GM11168 (cell line): ENCODE measurements at regions not wholly inside any gene's neighbourhood (a gene's known extent, or its start where the extent isn't known, plus 50 kb on each side); places are given as distances from the start of the nearest gene placed in this dataset.

Source experiments
- in situ Hi-C: fragments of 300-500 bp; cut with MboI; formaldehyde crosslinking; loops from one replicate; pipeline ENCODE4 v1.12.0; 2022; ENCODE audit warnings: low sequenced_read_pairs; ENCODE audit not compliant: unreplicated experiment

DNA sequence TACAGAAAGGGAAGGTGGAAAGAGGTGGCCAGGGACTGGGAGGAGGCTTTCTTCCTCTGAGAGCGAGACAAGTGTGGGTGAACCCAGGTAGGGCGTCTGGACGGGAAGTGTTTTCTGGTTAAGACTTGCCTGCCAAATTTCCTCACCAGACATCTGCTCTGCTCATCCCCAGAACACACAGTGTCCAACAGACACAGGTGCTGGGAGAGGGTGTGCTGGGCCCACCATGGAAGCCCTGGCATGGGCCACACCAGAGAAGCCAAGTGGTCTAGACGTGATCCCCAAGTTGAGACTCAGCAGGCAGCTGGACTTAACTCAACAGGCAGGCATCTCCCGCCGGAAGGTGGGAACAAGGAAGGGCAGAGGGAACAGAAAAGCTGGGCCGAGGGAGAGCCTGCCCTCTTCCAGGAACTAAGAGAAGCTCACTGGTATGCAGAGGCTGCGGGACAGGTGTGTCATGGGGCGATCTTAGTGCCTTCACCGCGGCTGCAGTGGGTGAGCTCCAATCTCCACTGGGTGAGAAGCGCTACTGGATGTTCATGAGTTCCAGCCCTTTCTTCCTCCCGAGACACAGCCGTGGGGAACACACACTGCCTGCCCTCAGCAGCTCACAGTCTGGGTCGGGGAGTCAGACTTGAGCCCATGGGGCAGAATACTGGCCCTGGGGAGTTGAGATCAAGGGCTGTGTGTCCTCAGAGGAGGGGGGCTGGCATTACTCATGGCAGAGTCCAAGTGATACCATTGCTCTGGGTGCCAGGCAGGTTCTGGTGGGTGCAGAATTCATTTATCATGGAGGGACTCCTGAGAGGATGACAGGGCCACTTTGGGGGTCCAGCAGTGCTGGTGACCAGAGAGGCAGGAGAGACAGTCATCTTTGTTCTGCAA, 110.2 kb downstream of the CPZ start:
- in situ Hi-C loops: no loop called here

DNA sequence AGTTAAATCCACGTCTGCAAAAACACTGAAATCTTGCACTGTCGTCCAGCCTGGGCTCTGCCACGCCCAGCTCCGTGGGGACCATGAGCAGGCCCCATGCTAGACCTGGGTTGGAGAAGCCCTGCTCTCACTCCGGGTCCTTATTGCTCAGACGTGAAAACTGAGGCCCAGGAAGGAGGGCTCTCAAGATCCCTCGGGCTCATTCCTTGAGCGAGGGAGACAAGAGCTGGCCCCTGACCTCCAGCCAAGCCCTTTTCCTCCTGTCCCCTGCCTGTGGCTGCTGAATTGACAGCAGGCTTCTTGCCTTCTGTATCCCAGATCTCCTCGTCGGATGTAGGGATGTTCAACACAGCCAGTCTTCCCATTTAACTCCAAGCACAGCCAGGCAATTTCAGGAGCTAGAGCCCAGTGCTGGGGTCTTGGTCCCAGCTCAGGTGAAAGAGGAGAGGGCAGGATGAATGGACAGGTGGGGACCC, 109.5 kb downstream of the CPZ start:
- in situ Hi-C loops: no loop called here

DNA sequence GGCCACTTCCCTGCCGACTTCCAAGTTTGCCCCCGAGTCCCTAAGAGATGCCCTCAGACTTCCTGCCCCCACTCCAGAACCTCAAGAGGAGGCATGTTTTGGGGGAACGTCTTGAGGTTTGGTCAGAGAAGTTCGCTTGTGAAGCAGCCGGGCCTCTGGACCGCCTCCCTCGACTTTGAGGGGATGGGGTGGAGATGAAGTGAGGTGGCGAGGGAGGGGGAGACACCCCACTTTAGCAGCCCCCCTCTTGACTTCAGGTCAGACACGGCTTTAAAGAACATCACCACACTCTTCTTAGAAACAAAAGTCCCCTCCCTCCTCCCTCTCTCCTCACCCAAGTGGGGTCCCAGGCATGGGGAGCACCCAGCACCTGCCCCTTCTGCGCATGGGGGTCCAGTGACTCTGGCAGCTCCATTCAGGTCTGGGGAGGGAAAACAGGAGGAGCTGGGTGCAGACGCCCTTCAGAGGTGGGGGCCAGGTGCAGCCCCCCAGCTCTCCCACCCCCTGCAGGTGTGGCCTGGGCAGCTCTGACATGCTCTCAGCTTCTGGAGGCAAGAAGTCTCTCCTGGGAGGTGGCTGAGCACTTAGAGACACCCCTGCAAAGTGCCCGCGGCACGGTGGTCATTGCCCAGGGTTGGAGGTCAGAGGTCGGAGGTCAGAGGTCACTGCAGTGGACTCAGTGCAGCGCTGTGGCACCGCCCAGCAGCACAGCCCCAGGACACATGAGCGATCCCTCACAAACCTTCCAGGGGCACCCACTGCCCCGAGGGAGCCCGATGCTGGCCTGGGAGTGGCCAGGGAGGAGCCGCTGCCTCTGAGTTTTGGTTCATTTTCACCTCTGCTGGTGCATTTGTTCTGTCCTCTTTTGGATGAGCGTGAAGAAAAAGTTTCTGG, 108.8 kb downstream of the CPZ start:
- in situ Hi-C loops: no loop called here

DNA sequence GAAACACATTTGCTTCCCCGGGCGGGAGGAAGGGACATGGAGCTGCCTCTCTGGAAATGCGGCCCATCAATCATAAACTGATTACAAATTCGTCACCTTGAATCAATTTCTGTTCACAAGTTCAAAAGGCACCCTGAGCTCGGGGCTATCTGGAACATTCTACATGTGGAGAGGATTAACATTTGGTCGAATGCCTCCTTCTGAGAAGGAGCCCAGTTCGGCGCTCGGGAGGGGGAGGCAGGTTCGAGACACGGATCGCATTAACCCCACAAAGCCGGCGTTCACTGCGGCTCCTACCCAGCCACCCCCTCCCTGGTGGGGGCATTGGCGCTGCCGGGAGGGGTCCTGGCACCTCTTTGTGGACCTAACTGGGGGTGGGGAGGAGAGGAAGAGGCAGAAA, 108.0 kb downstream of the CPZ start:
- in situ Hi-C loops: no loop called here

DNA sequence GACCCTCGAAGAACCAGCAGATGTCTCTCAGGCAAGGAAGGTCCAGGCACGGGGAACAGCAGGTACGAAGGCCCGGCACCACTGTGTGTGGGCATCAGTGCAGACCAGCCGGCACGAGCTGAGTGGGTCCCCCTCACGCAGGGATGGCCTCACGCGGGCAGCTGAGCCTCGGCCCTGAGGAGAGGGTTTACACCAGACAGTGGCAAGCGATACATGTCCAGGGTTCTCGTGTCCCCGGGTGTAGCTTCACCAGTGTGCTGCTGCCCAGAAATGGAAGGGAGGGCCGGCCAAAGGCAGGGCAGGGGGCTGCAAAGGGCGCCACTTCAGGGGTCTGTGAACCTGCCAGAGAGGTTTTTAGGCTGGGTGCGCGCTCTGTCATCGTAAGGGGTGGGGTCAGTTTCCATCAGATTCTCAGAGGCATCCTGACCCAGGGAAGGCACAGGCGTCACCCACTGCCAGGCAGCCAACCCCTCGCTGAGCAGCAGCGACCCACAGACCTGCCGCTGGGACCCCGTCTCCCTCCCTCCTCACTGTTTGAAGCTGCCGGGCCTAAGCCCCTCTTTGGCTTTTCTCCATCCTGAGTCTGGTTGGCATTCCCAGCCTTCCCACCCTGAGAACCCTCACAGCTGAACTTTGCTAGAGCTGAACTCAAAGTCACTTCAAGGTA, 107.0 kb downstream of the CPZ start:
- in situ Hi-C loops: no loop called here

DNA sequence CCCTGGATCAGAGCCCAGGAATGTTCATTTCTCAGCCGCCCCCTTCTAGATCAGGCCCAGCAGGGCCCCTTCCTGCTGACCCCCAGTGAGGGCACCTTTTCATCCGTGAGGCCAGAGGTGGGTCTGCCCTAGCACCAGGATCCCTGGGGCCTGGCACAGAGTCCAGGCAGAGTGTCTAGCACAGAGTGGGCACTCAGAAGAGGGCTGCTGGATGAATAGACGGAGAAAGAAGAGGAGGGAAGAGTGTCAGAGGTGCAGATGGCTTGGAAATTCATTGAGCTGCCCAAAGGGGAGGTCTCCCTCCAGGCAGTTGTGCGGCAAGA, 106.5 kb downstream of the CPZ start:
- in situ Hi-C loops: no loop called here

DNA sequence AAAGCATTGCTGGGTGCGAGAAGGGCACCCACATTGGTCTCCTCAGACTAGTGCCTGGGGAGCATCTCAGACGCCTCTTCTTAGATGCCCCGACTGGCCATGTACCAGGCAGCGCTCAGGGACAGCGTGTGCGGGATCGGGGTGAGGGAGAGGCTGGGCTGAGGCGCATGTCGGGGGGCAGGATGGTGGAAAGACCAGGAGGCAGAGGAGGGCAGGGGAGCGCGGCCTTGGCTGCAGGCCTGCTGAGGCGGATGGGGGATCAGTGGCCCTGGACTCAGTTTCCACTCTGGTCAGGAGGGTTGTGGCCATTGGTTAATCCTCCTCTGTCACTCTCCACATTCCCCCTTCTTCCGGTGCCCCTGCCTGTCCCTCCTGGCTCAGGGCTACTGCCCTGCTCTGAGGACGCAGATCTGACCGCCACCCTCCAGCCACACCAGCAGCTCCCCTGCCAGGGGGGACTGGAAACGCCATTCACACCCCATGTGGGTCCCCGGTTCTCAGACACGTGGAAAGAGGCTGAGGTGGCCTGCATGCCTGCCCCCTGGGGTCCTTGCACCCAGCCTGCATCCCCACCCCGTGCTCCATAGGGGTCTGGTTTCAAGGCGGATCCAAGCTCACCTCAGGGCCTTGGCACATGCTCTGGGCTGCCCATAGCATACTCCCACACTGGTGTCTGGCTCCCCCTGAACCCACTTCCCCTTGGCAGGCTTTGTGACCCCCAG, 105.9 kb downstream of the CPZ start:
- in situ Hi-C loops: no loop called here

DNA sequence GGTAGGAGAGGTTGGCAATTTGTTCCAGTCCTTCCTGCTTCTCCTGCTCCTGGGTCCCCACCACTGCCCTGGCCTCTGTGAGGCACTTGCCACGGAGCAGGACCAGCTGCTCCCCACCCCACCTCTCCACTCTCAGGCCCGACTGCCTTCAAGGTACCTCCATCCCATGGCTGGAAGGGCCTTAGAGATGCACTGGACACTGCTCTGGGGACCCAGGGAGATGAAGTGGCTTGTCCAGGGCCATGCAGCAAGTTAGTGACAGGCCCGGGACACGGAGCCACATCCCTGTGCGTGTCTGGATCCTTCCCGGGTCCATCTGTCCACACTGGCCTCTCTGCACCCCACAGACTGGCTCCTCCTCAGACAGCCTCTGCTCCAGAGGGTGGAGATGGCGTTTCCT, 105.3 kb downstream of the CPZ start:
- in situ Hi-C loops: no loop called here

DNA sequence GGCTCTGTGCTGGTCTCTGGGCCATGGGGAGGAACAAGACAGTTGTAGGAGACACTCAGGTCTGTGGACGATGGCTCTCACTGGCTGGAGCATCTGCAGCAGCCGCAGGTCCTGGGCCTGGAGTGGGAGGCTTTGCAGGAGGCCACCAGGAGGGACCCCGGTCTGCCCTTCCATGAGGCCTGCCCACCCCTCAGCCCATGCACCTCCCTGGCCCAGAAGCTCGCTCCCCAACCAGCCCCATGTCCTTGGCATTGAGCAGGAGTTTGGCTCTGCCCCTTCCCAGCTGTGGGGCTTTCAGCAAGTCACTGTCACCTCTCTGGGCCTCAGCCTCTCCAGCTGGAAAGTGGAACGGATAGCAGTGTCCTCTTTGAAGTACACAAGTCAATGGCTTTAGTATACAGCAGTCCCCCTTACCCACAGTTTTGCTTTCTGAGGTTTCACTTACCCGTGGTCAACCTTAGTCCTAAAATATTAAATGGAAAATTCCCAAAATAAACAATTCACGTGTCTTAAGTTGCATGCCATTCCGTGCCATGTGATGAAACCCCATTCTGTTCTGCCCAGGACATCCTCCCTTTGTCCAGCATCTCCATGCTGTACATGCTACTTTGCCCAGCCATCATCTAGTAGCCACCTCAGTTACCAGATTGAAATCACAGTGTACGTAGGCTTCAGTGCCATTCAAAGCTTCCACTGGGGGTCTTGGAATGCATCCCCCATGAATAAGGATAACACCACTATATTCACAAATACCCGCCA, 104.0 kb downstream of the CPZ start:
- in situ Hi-C loops: no loop called here

DNA sequence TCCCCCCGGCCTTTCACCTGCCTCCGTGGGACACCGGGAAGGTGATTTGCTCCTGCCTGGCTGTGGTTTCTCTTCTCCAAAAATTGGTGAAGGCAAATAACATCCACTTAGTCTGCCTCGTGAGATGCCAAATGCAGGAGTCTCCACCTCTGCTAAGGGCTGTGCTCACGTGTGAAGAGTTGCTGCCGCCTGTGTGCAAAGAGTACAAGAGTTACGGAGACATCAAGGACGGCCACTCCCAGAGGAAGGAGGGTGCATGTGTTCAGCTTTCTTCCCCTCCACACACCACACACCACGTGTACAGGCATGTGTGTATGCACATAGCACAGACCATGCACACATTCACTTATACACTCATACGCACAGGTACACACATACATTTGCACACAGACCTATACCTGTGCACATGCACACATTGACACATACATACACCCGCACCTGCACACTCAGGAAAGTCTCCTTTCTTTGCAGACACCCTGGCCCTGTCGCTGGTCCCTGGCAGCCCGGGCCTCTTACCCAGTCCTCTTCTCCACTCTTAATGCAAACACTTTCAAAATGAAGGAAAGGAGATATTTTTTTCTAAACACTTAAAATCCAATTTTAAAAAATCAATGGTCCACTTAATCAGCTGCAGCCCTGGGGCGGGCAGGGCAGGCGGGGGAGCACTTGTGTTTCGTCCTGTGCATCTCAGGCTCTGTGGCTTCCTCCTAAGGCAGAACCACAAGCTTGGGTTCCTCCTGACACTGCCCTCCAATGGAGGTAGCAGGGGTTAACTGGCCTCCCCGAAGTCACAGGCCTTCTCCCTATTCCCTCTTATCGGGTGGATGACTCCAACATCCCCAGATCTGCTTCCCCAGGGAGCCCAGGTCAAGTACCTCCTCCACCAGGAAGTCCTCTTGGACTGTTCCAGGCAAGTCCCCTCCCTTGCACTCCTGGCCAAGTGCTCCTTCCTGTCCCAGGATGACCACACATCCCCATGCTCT, 103.0 kb downstream of the CPZ start:
- in situ Hi-C loops: no loop called here

DNA sequence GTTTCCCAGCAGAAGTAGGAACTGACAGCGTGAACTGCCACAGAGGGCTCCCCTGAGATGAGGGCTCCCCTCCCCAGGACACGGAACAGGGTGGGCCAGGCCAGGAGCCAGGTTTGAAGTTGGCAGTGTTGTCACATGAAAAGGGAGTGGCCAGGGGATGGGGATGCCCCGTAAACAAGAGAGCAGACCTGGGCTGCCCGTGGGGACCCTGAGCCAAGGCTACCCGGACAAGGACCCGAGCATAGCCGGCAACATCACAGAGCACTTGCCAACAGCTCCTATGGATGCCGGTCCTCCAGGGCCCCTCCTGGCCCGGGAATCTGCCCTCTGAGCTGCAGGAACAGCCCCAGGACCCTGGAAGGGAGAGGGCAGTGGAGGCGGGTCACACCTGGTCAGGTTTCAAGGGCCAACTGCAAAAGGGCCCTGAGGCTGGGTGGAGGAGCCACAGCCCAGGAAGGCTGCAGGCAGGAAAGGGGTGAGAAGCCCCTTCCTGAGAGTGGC, 102.1 kb downstream of the CPZ start:
- in situ Hi-C loops: no loop called here

DNA sequence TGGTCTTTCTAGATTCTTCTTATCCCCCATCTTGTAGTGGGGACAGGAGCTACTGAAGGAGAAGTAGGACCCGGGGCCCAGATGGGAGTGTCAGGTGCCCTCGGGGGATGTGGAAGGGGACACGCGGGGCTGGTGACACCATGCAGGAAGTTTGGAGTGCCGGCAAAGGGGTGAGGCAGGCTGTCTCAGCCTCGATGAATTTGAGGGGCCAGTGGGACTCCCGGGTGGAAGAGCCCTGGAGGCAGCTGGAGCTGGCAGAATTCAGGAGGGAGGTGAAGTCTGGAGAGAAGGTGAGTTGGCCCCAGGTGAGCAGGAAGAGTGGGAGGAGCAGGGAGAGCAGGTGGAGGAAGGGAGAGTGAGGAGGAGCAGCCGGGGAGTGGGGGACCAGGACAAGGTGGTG, 101.7 kb downstream of the CPZ start:
- in situ Hi-C loops: no loop called here

DNA sequence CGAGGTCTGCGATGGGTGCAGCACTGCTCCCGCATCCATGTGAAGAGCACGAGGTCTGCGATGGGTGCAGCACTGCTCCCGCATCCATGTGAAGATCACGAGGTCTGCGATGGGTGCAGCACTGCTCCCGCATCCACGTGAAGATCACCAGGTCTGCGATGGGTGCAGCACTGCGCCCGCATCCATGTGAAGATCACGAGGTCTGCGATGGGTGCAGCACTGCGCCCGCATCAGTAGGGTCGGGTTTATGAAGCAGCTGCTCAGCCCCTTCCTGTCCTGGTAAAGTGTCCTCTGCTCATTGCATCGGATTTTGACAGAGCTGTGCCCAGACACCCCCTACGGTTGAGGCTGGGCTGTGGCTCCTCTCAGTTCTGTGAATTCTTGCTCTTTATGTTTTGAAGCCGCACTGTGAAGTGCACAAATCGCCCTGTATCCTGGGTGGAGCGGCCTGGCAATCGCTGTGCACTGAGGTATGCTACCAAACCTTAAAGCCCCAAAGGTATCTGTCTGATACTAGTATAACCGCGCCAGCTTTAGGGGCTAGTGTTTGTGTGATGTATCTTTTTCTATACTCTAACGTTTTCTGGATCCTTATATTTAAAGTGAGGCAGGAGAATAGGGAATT, 98.7 kb downstream of the CPZ start:
- in situ Hi-C loops: no loop called here

DNA sequence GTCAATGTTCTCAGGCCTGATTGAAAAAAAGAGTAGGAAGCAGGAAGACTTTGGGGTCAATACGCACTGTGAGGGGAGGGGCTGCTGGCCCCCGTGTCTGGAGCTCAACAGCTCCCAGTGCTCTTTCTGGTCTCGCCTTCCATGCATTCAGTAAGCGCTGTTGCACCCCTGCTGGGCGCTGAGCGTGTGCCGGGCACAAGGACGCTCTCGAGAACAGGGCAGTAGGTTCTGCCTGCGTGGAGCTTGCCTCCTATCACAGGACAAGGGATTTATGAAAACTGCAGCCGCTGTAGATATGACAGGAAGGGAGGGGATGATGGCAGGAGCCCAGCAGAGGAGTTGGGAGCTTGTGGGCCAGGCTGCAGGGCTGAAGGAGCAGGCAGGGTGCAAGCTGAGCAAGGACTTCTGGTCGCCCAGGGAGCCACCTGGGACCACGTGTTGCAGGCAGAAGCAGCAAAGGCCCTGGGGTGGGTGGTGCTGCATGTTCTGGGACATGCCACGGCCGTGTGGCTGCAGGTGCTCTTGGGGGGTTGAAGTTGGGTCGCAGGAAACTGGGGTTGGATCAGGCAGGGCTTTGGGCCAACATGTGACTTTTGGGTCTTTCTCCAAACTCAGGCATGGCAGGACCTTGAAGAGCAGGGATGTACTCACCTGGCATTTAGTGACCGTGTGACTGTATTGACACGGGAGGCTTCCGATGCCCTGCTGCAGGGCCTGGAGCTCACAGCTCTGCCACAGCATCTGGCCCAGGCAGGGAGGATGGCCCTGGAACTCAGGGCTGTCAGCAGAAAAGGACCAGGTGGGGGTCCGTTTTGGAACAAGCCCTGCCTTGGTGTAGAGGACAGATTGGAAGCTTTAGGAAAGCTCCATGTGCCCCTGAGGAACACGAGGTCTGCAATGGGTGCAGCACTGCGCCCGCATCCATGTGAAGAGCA, 97.9 kb downstream of the CPZ start:
- in situ Hi-C loops: no loop called here

DNA sequence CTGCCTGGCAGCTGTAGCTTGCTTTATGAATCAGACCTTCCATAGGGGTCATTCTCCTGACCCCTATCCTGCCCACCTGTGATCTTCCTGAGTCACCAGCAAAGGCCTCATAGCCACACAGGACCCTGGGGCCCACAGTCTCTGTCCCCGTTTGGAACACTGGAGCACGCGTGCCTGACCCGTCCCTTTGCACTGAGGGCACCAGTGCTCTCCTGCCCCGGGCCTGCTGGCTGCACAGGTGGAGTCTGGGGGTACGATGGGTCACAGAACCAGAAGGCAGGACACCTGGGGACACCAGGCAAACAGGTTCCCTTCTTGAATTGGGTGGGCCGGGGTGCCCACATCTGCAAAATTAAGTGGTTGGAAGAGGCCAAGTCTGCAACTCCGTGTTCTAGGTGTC, 97.2 kb downstream of the CPZ start:
- in situ Hi-C loops: no loop called here

DNA sequence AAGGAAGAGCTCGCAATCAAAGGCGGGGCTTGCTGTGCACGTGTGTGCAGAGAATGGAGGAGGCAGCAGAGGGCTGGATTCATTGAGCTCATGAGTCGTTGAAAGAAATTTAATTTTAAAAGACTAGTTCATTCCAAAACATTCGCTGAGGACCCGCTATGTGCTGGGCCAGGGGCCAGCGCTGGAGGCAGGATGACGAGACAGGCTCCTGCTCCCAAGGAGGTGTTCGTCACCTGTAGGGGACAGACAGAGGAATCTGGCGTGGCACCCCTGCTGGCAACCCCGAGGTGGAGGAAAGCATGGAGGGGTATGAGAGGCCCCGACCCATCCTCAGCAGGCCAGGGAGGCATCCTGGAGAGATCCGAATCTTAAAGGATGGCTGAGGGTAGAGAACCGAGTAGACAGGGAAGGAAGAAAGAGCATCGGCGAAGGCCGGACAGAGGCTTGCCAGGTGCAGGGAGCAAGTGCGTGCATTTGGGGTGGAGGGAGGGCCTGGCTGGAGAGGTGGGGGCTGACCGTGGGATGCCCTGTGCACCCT, 96.4 kb downstream of the CPZ start:
- in situ Hi-C loops: no loop called here
